ENCODE measurements at regions not wholly inside any gene's neighbourhood (a gene's known extent, or its start where the extent isn't known, plus 50 kb on each side); places are given as distances from the start of the nearest gene placed in this dataset.

- H3K27me3 Mint-ChIP-seq, result no peaks in the 10 kb centered on the region
- no peak for TF ChIP-seq CTCF (IDR thresholded peaks at IDR 0.05)
- no peaks in the 10 kb centered on the region for H3K27me3 ChIP-seq (ENCODE audit: control insufficient read depth in 1 of 2, insufficient read depth in 2 of 2, low read length in 2 of 2)
- H3K36me3 ChIP-seq (ENCODE audit: insufficient read depth, low read length), result no peaks in the 10 kb centered on the region
- H3K9me3 Mint-ChIP-seq, result peaks cover 16% of the 10 kb centered on the region
- H3K27ac Mint-ChIP-seq, result no peak overlapping the region
- no peak overlapping the region for H3K4me3 ChIP-seq (ENCODE audit: low read length)
- no peak for DNase-seq
- ATAC-seq (ENCODE audit: poor library complexity), result no peak
- ChIA-PET POLR2A (no interaction called here), CTCF (no interaction called here)
- H3K4me1 ChIP-seq (ENCODE audit: insufficient read depth, low read length), result no peaks in the 10 kb centered on the region
- H3K4me3 Mint-ChIP-seq, result no peak overlapping the region
- peaks cover 0 to 10% of the 10 kb centered on the region in 2 experiments for H3K9me3 ChIP-seq (ENCODE audit: control insufficient read depth in 1 of 2, insufficient read depth in 1 of 2, low read length in 2 of 2)
- no peak overlapping the region for H3K27ac ChIP-seq (ENCODE audit: low read depth in 1 of 2, low read length in 2 of 2)
- H3K36me3 Mint-ChIP-seq (ENCODE audit: low read depth), result no peaks in the 10 kb centered on the region
- H3K4me1 Mint-ChIP-seq (ENCODE audit: low read depth), result no peaks in the 10 kb centered on the region
- intact Hi-C loops (cut with DNase I, micrococcal nuclease), result no loop called here
Measured at GRCh38 chr3:87615506-87615905, 339.1 kb upstream of the POU1F1 start.

- TF ChIP-seq CTCF (IDR thresholded peaks at IDR 0.05), result no peak
- Mint-ChIP-seq H3K36me3 (ENCODE audit: low read depth) (no peaks in the 10 kb centered on the region), H3K9me3 (peaks cover 16% of the 10 kb centered on the region), H3K4me1 (ENCODE audit: low read depth) (no peaks in the 10 kb centered on the region), H3K27me3 (no peaks in the 10 kb centered on the region), H3K27ac (no peak overlapping the region), H3K4me3 (no peak overlapping the region)
- DNase-seq (no peak), ATAC-seq (ENCODE audit: poor library complexity) (no peak)
- H3K36me3 ChIP-seq (ENCODE audit: insufficient read depth, low read length), result no peaks in the 10 kb centered on the region
- no peaks in the 10 kb centered on the region for H3K27me3 ChIP-seq (ENCODE audit: control insufficient read depth in 1 of 2, insufficient read depth in 2 of 2, low read length in 2 of 2)
- intact Hi-C loops (cut with DNase I, micrococcal nuclease), result no loop called here
- peaks cover 0 to 10% of the 10 kb centered on the region in 2 experiments for H3K9me3 ChIP-seq (ENCODE audit: control insufficient read depth in 1 of 2, insufficient read depth in 1 of 2, low read length in 2 of 2)
- no peak overlapping the region for H3K27ac ChIP-seq (ENCODE audit: low read depth in 1 of 2, low read length in 2 of 2)
- ChIA-PET CTCF (no interaction called here), POLR2A (no interaction called here)
- no peaks in the 10 kb centered on the region for H3K4me1 ChIP-seq (ENCODE audit: insufficient read depth, low read length)
- no peak overlapping the region for H3K4me3 ChIP-seq (ENCODE audit: low read length)
Measured at GRCh38 chr3:87614998-87615397, 338.6 kb upstream of the POU1F1 start.

- H3K9me3 ChIP-seq (ENCODE audit: control insufficient read depth in 1 of 2, insufficient read depth in 1 of 2, low read length in 2 of 2), result peaks cover 4% of the 10 kb centered on the region in 2 experiments
- DNase-seq, result no peak
- H3K4me3 ChIP-seq (ENCODE audit: low read length), result no peak overlapping the region
- H3K27ac Mint-ChIP-seq, result no peak overlapping the region
- ChIA-PET POLR2A (no interaction called here), CTCF (no interaction called here)
- intact Hi-C loops (cut with DNase I, micrococcal nuclease), result no loop called here
- no peaks in the 10 kb centered on the region for H3K27me3 ChIP-seq (ENCODE audit: control insufficient read depth in 1 of 2, insufficient read depth in 2 of 2, low read length in 2 of 2)
- H3K4me1 ChIP-seq (ENCODE audit: insufficient read depth, low read length), result no peaks in the 10 kb centered on the region
- no peaks in the 10 kb centered on the region for H3K27me3 Mint-ChIP-seq
- H3K4me3 Mint-ChIP-seq, result no peak overlapping the region
- no peak overlapping the region for H3K27ac ChIP-seq (ENCODE audit: low read depth in 1 of 2, low read length in 2 of 2)
- no peak for ATAC-seq (ENCODE audit: poor library complexity)
- no peak for TF ChIP-seq CTCF (IDR thresholded peaks at IDR 0.05)
- peaks cover 16% of the 10 kb centered on the region for H3K9me3 Mint-ChIP-seq
- no peaks in the 10 kb centered on the region for H3K36me3 Mint-ChIP-seq (ENCODE audit: low read depth)
- H3K36me3 ChIP-seq (ENCODE audit: insufficient read depth, low read length), result no peaks in the 10 kb centered on the region
- H3K4me1 Mint-ChIP-seq (ENCODE audit: low read depth), result no peaks in the 10 kb centered on the region
Measured at GRCh38 chr3:87607234-87607633, 330.9 kb upstream of the POU1F1 start.

All from CD4-positive, alpha-beta T cell (primary cell).